ENCODE measurements at regions not wholly inside any gene's neighbourhood (a gene's known extent, or its start where the extent isn't known, plus 50 kb on each side); places are given as distances from the start of the nearest gene placed in this dataset.

DNA sequence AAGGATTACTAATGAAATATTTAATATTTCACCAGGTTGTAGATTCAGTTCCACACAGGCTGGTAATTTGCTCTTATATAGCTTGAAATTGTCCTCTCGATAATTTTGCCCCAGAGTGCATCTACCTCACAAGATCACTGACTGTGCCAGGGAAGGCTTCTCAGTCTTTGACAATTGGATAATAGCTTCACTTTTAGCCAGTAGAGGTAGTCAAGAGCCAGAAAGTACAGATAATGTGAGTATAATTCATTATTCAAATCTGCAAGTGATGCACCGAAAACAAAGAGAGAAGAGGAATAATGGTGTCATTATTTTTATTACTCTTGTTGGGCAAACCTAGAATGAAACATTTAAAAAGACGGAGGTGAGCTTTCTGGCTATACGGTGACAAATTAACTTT lies 292.8 kb downstream of the EN1 start:
- no peak for TF ChIP-seq EZH2 (IDR thresholded peaks at IDR 0.05; ENCODE audit: borderline replicate concordance, low read depth, low read length, poor library complexity, severe bottlenecking)
- TF ChIP-seq, protein P1, sequence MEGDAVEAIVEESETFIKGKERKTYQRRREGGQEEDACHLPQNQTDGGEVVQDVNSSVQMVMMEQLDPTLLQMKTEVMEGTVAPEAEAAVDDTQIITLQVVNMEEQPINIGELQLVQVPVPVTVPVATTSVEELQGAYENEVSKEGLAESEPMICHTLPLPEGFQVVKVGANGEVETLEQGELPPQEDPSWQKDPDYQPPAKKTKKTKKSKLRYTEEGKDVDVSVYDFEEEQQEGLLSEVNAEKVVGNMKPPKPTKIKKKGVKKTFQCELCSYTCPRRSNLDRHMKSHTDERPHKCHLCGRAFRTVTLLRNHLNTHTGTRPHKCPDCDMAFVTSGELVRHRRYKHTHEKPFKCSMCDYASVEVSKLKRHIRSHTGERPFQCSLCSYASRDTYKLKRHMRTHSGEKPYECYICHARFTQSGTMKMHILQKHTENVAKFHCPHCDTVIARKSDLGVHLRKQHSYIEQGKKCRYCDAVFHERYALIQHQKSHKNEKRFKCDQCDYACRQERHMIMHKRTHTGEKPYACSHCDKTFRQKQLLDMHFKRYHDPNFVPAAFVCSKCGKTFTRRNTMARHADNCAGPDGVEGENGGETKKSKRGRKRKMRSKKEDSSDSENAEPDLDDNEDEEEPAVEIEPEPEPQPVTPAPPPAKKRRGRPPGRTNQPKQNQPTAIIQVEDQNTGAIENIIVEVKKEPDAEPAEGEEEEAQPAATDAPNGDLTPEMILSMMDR (conservative IDR thresholded peaks at IDR 0.05; ENCODE audit: low read depth, low read length) = 0 out of 2 replicates have a peak, but pooled peaks have one; percentile 8

Data from A673 (cell line).